RPMI7951 (cell line): ENCODE measurements at regions not wholly inside any gene's neighbourhood (a gene's known extent, or its start where the extent isn't known, plus 50 kb on each side); places are given as distances from the start of the nearest gene placed in this dataset.

Experiments
- DNase-seq: peaks from one replicate; pipeline ENCODE4 v3.0.0-alpha.2; 2012; ENCODE audit warnings: low read depth

DNA sequence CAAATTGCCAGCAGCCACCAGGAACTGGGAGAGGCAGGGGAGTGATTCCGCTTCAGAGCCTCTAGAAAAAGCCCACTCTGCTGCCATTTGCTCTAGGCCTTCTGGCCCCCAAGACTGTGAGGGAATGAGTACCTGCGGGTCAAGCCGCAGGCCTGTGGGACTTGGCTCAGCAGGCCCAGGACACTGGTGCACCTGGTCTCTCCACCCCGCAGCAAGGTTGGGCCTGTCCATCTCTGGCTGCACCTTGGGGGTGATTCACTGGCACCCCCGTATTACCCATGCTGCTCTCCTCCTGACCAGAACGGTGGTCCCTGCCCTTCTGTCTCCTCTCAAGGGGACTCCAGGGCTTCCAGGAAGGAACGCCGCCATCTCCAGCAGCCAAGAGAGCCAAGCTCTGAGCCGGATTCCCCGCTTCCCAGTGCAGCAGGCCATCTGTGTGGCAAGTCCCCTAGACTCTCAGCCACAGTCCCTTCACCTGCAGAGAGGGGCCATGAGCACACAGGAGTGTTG lies 78.4 kb upstream of the OLFM1 start:
- DNase-seq: no peak

- no peak for DNase-seq
Observed at GRCh38 chr9:135009794-135010585, 77.5 kb upstream of the OLFM1 start.

- no peak for DNase-seq
Observed at GRCh38 chr9:135010586-135010860, 76.9 kb upstream of the OLFM1 start.

GRCh38 chr9:135010921-135011320 lies 76.5 kb upstream of the OLFM1 start:
- DNase-seq: no peak

- DNase-seq: no peak
Observed at GRCh38 chr9:135012166-135012565, 75.3 kb upstream of the OLFM1 start.

DNA sequence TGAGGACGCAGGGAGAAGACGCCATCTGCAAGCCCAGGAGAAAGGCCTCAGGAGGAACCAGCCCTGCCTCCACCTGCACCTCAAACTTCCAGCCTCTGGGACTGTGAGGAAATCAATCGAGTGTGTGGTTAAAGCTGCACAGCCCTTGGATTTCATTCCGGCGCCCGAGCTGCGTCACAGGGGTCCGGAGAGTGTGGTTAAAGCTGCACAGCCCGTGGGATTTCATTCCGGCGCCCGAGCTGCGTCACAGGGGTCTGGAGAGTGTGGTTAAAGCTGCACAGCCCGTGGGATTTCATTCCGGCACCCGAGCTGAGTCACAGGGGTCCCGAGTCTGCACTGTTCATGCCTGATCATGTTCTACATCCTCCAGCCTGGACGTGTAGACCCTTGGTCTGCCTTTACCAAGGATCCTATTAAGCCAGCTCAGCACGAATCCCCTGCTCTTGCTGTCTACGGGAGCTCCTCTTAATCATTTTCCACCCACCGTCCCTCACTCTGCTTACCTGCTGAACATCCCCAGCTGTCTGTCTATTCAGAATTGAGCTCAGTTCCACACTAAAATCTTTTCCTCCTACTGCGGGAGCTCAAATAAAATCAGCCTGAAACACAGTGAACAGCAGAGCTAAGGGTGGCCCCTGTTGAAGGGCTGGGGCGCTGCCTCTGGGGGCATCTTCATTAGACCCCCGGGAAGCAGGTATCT lies 73.0 kb upstream of the OLFM1 start:
- no peak for DNase-seq

GRCh38 chr9:135015096-135015495 lies 72.4 kb upstream of the OLFM1 start:
- DNase-seq: no peak

DNA sequence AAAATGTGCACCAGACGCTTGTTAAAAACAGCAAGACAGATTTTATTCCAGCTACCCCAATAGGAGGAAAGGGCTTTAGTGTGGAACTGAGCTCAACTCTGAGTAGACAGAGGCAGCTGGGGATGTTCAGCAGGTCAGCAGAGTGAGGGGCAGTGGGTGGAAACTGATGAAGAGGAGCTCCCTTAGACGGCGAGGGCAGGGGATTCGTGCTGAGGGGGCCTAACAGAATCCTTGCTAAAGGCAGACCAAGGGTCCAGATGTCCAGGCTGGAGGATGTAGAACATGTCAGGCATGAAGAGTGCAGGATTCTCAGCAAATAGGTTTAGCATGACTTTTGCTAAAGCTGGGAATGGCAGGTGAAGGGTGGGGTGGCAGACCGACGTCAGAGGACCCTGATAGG lies 71.9 kb upstream of the OLFM1 start:
- no peak for DNase-seq

GRCh38 chr9:135016037-135016640 lies 71.3 kb upstream of the OLFM1 start:
- no peak for DNase-seq

DNA sequence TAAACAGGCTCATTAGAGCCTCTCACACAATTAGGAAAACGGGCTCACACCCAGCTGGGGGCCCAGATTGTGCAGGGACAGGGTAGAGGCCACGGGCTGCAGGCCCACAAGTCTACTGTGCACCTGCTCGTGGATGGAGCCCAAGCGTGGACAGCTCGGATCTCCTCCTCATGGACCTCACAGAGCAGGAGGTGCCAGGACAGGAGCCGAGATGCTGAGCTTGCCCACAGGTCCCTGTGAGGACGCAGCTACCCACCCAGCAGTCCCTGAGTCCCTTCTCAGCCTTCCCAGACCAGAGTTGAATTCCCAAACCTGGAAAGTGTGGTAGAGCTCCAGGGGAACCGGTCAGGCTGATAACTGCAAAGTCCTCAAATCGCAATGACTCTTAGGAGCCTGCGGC lies 70.6 kb upstream of the OLFM1 start:
- no peak for DNase-seq

GRCh38 chr9:135017899-135018298 lies 69.6 kb upstream of the OLFM1 start:
- no peak for DNase-seq

GRCh38 chr9:135018306-135018915 lies 69.1 kb upstream of the OLFM1 start:
- DNase-seq: no peak

DNA sequence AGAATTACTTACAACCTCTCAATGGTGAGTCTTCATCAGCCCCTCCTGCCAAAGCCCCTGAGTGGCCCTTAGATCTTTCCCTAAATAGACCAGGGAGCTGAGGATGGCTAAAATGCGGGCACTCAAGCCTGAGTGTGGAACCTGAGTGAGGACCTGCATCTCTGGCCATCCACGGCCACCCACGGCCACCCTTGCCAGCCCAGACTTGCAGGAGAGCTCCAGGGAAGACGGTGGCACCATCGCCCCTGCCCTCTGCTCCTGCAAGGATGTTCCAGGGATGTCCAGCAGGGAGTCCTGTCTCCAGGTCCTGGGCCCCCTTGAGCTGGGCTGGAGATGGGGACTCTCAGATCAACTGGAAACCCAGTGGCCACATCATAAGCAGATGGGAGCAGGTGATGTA lies 68.2 kb upstream of the OLFM1 start:
- DNase-seq: no peak

DNA sequence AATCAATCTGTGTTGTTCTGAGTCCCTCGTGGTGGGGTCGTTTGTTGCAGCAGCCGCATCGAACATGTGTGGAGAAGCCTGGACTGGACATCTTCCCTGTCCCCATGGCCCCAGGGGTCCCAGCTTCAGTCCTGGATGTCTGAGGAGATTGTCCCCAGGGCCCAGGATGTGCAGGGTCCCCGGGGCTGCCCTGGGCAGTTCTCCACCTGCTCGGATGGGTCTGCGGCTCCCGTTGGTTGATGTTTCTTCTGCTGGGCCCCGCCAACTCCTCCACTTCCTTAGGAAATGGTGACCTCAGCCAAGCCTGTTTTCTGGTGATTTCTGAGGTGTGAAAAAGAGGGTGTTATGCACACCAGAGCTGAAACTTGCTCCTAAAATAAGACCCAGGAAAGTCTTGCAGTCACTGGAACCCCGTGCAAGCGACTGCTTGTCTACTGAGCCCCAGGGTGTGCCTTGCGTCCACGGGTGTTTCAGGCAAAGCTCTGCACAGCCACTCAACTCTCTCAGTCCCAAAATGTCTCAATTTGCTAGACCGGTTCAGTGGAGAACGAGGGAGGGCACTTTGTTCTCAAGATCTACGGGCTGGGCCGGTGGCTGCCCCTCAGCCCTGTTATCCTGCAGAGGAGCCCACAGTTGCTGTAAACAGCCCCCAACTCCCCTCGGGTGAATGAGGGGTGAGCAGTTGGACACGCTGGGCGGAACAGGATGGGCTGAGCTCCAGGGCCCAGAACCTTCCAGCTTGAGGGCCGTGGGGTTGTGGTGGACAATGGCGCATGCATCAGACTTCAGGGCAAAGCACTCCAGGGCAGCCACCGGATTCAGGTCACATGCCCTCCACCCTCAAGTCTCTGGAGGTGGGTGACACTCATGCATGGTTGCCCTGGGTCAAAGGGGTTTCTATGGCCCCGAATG lies 66.7 kb upstream of the OLFM1 start:
- DNase-seq: no peak

GRCh38 chr9:135021393-135021789 lies 66.1 kb upstream of the OLFM1 start:
- DNase-seq: no peak

DNA sequence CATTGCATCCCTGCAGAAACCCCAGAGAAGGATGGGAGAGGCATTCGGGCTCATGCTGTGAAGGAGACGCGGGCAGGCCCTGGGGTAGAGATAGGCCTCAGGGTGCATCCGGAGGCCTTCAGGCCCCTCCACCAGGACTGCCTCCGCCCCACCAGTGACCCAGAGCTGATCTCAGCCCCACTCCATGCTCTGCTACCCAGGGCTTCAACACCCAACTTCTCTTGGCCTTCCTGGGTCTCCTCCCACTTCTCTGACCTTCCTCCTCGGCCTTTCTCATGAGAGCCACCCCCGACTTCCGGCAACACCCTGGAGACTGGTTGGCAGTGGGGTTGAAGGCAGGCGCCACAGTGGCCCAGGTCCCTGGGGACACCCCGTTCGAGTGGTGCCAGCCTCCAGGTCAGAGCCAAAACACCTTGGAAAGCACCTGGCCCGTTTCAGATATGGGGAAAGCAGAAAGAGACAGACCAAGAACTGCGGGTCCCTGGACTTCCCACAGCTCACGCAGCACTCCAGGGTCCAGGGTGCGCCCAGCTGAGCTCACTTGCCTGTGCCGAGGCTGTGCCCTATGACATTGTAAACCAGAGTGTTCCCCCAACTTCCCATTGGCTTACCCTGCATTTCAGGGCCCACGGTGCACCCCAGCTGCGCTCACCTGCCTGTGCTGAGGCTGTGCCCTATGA lies 65.1 kb upstream of the OLFM1 start:
- DNase-seq: no peak

DNA sequence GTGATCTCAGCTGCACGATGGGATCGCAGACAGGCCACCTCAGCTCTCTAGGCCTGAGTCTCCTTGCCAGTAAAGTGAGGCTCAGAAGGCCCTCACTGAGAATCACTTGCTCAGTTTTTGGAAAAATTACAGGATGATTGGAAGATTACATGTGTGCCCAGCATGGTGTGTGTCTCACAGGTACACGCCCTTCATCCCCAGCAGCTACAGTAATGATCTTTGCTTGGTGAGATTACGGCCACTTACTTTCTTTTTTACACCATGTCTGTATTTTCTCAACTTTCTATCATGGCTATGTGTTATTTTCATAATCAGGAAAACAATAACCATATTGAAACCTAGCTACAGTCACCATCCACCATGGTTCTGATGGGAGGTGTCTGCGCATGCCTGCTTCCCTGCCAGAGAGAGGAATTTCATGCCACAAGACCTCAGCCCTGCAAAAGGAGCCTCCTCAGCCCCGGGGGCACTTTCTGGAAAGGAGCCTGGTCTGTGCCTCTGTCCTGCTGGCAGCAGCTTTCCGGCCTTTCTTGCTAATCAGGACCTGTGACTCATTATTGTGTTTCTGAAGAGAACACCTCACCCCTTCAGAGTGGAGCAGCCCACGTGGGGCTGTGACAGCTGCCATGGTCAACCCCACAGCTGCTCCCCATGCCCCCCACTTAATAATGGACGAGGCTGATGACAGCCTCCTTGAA lies 64.2 kb upstream of the OLFM1 start:
- DNase-seq: peak; percentile 95

GRCh38 chr9:135023786-135024405 lies 63.6 kb upstream of the OLFM1 start:
- no peak for DNase-seq

DNA sequence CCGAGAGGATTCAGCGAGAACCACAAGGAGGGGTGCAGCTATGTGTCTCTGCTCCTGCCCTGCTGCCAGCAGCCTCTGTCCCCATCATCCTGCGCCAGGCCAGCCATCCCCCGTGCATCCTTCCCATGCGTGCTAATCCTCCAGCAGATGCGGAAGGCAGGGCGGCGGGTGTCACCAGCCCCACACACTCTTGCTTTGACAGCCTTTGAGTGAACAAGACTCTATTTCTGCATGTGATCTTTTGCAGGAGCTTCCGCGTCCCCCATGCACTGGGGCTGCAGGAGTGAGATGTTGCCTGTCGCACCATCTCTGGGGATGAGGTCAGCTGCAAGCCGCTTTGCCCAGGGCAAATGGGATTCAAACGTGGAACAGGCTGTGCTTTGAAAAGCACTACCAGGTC lies 58.0 kb upstream of the OLFM1 start:
- no peak for DNase-seq
